Neural progenitor cell (in vitro differentiated cells): ENCODE measurements at regions not wholly inside any gene's neighbourhood (a gene's known extent, or its start where the extent isn't known, plus 50 kb on each side); places are given as distances from the start of the nearest gene placed in this dataset.

Source experiments
- CTCF ChIP-seq: fragments of 200-600 bp; sonication (generic); IDR thresholded peaks from 2 replicates; pipeline ENCODE4 v1.5.1; 2017; ENCODE audit warnings: antibody characterized with exemption, mild to moderate bottlenecking
- EZH2phosphoT487 ChIP-seq: fragments of 200-600 bp; sonication (generic); IDR thresholded peaks from 2 replicates; pipeline ENCODE4 v1.6.1; 2017; ENCODE audit warnings: antibody characterized with exemption

- TF ChIP-seq EZH2phosphoT487 (no peak), CTCF (no peak)
These were observed 86.5 kb upstream of the PTPRR start for GRCh38 chr12:71007020-71007419.
